ENCODE measurements at regions not wholly inside any gene's neighbourhood (a gene's known extent, or its start where the extent isn't known, plus 50 kb on each side); places are given as distances from the start of the nearest gene placed in this dataset.

DNA sequence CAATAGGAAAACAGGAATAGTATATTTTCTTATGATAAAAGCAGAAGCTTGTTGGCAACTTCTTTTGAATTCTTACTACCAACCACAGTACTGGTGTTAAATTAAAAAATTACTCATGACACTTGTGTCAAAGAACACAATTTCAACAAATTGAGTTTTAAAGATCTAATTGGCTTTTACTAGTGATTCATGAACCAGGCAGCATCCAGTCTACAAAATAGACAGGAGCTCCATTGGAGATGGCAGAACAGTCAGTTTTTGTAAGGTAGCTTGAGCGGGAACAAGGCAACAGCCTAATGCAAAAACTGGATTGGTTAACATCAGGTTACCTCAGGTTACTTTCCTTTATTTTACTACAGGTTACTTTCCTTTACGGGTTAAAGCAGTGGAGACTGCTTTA is 181.3 kb upstream of the THBS1 start (continued):
- TF ChIP-seq TAF1 (IDR thresholded peaks at IDR 0.05; ENCODE audit: borderline replicate concordance, low read depth, low read length) (no peak), EZH2phosphoT487 (IDR thresholded peaks at IDR 0.05; ENCODE audit: borderline replicate concordance, low read depth) (no peak), SMC3 (IDR thresholded peaks at IDR 0.05; ENCODE audit: low read depth, low read length) (no peak), FOSL2 (IDR thresholded peaks at IDR 0.05; ENCODE audit: borderline replicate concordance, low read depth) (no peak), CHD2 (IDR thresholded peaks at IDR 0.05; ENCODE audit: low read length, partially characterized antibody) (no peak), EP300 (IDR thresholded peaks at IDR 0.05; ENCODE audit: borderline replicate concordance in 1 of 2, low read depth in 1 of 2, low read length in 1 of 2) (no peak)
- TF ChIP-seq, protein P1, sequence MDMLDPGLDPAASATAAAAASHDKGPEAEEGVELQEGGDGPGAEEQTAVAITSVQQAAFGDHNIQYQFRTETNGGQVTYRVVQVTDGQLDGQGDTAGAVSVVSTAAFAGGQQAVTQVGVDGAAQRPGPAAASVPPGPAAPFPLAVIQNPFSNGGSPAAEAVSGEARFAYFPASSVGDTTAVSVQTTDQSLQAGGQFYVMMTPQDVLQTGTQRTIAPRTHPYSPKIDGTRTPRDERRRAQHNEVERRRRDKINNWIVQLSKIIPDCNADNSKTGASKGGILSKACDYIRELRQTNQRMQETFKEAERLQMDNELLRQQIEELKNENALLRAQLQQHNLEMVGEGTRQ (IDR thresholded peaks at IDR 0.05; ENCODE audit: borderline replicate concordance, low read depth, low read length): no peak

DNA sequence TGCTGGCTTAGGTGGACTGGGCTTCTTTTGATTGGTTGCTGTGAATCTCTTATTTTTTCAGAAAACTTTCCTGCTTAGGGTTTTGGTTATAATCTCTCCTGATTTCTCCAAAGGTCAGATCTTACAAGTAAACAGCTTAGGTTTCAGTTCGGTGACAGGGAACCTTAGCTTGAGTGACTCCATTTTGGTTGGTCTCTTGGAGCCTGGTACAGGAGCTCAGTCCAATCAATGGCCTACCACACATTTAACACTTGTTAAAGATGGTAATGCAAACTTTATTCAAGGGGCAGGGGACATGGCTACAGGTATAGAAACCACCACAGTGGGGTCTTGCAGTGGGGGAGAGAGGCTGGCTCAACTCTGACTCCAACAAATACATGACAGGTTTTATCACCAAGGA is 180.9 kb upstream of the THBS1 start:
- H3K36me3 ChIP-seq (replicated peaks in 1 of 2; ENCODE audit: control insufficient read depth in 1 of 2, insufficient read depth in 2 of 2, low read length in 1 of 2): no peaks in the 10 kb centered on the region
- peaks cover 7% of the 10 kb centered on the region for H3F3A ChIP-seq (replicated peaks; ENCODE audit: insufficient read depth)
- peaks cover 2 to 9% of the 10 kb centered on the region in 2 experiments; a peak in 2 of 4 replicates for H3K4me1 ChIP-seq (ENCODE audit: control insufficient read depth in 1 of 2, insufficient read depth in 2 of 2, low read depth in 1 of 2, low read length in 1 of 2)
- H3K27me3 ChIP-seq (ENCODE audit: insufficient read depth): no peaks in the 10 kb centered on the region
- CTCF ChIA-PET: interaction anchor here (1.0 to 1.5 kb wide), 2 partner anchors 20 to 39 kb away, joined by 3 read pairs; no protein-coding TSS in a partner anchor
- H3K27ac ChIP-seq (ENCODE audit: low read depth in 2 of 2, low read length in 1 of 2): no peak overlapping the region
- no peaks in the 10 kb centered on the region for H3K9me2 ChIP-seq
- H3K4me2 ChIP-seq: no peak overlapping the region
- no peaks in the 10 kb centered on the region for H4K20me1 ChIP-seq (ENCODE audit: insufficient read depth)
- POLR2A ChIA-PET: no interaction called here
- no peak overlapping the region for H3K9ac ChIP-seq
- no peaks in the 10 kb centered on the region for H3K79me2 ChIP-seq (ENCODE audit: insufficient read depth)
- TF ChIP-seq SMC3 (IDR thresholded peaks at IDR 0.05; ENCODE audit: low read depth, low read length): no peak
- TF ChIP-seq RAD21 (IDR thresholded peaks at IDR 0.05; ENCODE audit: low read length): no peak
- no peak for TF ChIP-seq YY1 (IDR thresholded peaks at IDR 0.05; ENCODE audit: low read depth)
- TF ChIP-seq NFIC (IDR thresholded peaks at IDR 0.05; ENCODE audit: borderline replicate concordance): no peak
- TF ChIP-seq, protein P2, sequence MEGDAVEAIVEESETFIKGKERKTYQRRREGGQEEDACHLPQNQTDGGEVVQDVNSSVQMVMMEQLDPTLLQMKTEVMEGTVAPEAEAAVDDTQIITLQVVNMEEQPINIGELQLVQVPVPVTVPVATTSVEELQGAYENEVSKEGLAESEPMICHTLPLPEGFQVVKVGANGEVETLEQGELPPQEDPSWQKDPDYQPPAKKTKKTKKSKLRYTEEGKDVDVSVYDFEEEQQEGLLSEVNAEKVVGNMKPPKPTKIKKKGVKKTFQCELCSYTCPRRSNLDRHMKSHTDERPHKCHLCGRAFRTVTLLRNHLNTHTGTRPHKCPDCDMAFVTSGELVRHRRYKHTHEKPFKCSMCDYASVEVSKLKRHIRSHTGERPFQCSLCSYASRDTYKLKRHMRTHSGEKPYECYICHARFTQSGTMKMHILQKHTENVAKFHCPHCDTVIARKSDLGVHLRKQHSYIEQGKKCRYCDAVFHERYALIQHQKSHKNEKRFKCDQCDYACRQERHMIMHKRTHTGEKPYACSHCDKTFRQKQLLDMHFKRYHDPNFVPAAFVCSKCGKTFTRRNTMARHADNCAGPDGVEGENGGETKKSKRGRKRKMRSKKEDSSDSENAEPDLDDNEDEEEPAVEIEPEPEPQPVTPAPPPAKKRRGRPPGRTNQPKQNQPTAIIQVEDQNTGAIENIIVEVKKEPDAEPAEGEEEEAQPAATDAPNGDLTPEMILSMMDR (IDR thresholded peaks at IDR 0.05): no peak
- no peak for TF ChIP-seq JUND (IDR thresholded peaks at IDR 0.05)
- TF ChIP-seq, protein P3, sequence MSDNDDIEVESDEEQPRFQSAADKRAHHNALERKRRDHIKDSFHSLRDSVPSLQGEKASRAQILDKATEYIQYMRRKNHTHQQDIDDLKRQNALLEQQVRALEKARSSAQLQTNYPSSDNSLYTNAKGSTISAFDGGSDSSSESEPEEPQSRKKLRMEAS (IDR thresholded peaks at IDR 0.05; ENCODE audit: low read depth): no peak
- TF ChIP-seq RFX5 (IDR thresholded peaks at IDR 0.05; ENCODE audit: low read length): no peak
- TF ChIP-seq FOXM1 (IDR thresholded peaks at IDR 0.05; ENCODE audit: low read depth): no peak
- TF ChIP-seq FOXJ3 (CRISPR knock-in tag; IDR thresholded peaks at IDR 0.05): no peak
- TF ChIP-seq RXRA (IDR thresholded peaks at IDR 0.05; ENCODE audit: borderline replicate concordance, low read depth): no peak
- TF ChIP-seq EP300 (IDR thresholded peaks at IDR 0.05; ENCODE audit: borderline replicate concordance in 1 of 2, low read depth in 1 of 2, low read length in 1 of 2): no peak
- TF ChIP-seq GATA2 (CRISPR knock-in tag; IDR thresholded peaks at IDR 0.05): no peak
- TF ChIP-seq TCF12 (IDR thresholded peaks at IDR 0.05): no peak
- 100% methylated on average over 1 of the region's 1 CpG for WGBS (ENCODE audit: low lambda C conversion rate)
- DNase-seq: no peak
- no peak overlapping the region for H2AFZ ChIP-seq (ENCODE audit: low read depth)
- H3K9me3 ChIP-seq: no peaks in the 10 kb centered on the region
- no peak overlapping the region for H3K4me3 ChIP-seq (ENCODE audit: low read depth in 2 of 2, low read length in 1 of 2)

All from SK-N-SH (cell line).